HepG2 (cell line): ENCODE measurements at regions not wholly inside any gene's neighbourhood (a gene's known extent, or its start where the extent isn't known, plus 50 kb on each side); places are given as distances from the start of the nearest gene placed in this dataset.

ENCODE experiments used
- ATAC-seq: fragments of 200-7000 bp; cut with Tn5 transposase; 3 replicates; pipeline ENCODE4 v1.9.1; 2020; ENCODE audit warnings: mild to moderate bottlenecking, moderate library complexity
- BruUV-seq: library from RNA; stranded (reverse); fragments of 400-500 nt; replicated peaks from 2 replicates; lab custom pipeline; 2021; lab: Mats Ljungman, UMichigan
- CTCF ChIA-PET: fragments of 300-600 bp; formaldehyde crosslinking; extraction: SDS; loops from one replicate; lab custom pipeline; 2021; ENCODE audit warnings: low total read pairs, inconsistent platforms, low intra/inter-chr PET ratio; lab: Yijun Ruan, JAX
- POLR2A ChIA-PET: fragments of 350-600 bp; sonication (Branson Sonifier 250); formaldehyde crosslinking; loops from one replicate; lab custom pipeline; 2020; ENCODE audit warnings: antibody characterized with exemption, inconsistent platforms; lab: Yijun Ruan, JAX
- DNase-seq: peaks from one replicate; pipeline ENCODE4 v3.0.0-alpha.2; 2015; ENCODE audit warnings: low spot score
- FAIRE-seq: peaks from 3 replicates; lab custom pipeline; 2011; peaks lifted over from hg19 to GRCh38; lab: Jason Lieb, UNC
- H2AFZ ChIP-seq: one replicate; pipeline ENCODE4 v1.6.1; 2011; ENCODE audit warnings: low read length, inconsistent platforms
- H3K27ac ChIP-seq: fragments of 300-600 bp; 3 replicates; pipeline ENCODE4 v1.8.0; 2011; ENCODE audit warnings: mixed run types, mild to moderate bottlenecking, mixed read lengths, low read length, inconsistent platforms; ENCODE audit not compliant: insufficient read depth; ENCODE audit errors: extremely low read length
- H3K27me3 ChIP-seq, 2 experiments: fragments of 200-600 bp in 1 of 2; 2 replicates in 1 of 2; 3 replicates in 1 of 2; pipeline versions ENCODE4 v1.6.0 to v1.8.0; 2011; ENCODE audit warnings: low read length in 2 of 2, mild to moderate bottlenecking in 2 of 2, moderate library complexity in 2 of 2, inconsistent platforms in 1 of 2; ENCODE audit not compliant: insufficient read depth in 2 of 2, control insufficient read depth in 1 of 2
- H3K36me3 ChIP-seq, 2 experiments: fragments of 200-600 bp in 1 of 2; replicated peaks in 1 of 2; 2 replicates in 1 of 2; 3 replicates in 1 of 2; pipeline versions ENCODE4 v1.5.1 to v1.8.0; 2011; ENCODE audit warnings: low read length in 2 of 2, inconsistent platforms in 1 of 2; ENCODE audit not compliant: insufficient read depth in 2 of 2, control insufficient read depth in 1 of 2
- H3K4me1 ChIP-seq: 2 replicates; pipeline ENCODE4 v1.5.1; 2012; ENCODE audit warnings: low read length, inconsistent platforms; ENCODE audit not compliant: insufficient read depth
- H3K4me2 ChIP-seq: 2 replicates; pipeline ENCODE4 v1.6.0; 2011; ENCODE audit warnings: low read depth, low read length, inconsistent platforms
- H3K4me3 ChIP-seq, 3 experiments: fragments of 200-600 bp in 1 of 3; sonication (generic), shearing (Covaris generic) in 1 of 3; replicated peaks in 1 of 3; 2 replicates each; pipeline ENCODE4 v1.5.1; 2011 to 2016; ENCODE audit warnings: low read length in 3 of 3, inconsistent platforms in 2 of 3, low read depth in 2 of 3, mild to moderate bottlenecking in 2 of 3, control low read depth in 1 of 3, mixed read lengths in 1 of 3; ENCODE audit not compliant: insufficient read depth in 1 of 3
- H3K79me2 ChIP-seq: one replicate; pipeline ENCODE4 v1.6.1; 2011; ENCODE audit warnings: low read length, inconsistent platforms; ENCODE audit not compliant: insufficient read depth
- H3K9ac ChIP-seq: 2 replicates; pipeline ENCODE4 v1.6.0; 2011; ENCODE audit warnings: mild to moderate bottlenecking, low read depth, low read length, inconsistent platforms; ENCODE audit not compliant: insufficient read depth
- H3K9me3 ChIP-seq: 2 replicates; pipeline ENCODE4 v1.5.1; 2012; ENCODE audit warnings: mild to moderate bottlenecking, low read length
- H4K20me1 ChIP-seq: 2 replicates; pipeline ENCODE4 v1.6.0; 2011; ENCODE audit warnings: inconsistent platforms, mild to moderate bottlenecking, low read length, moderate library complexity; ENCODE audit not compliant: insufficient read depth
- KMT2A ChIP-seq: sonication (generic); formaldehyde crosslinking; IDR thresholded peaks from 2 replicates; pipeline ENCODE4 v1.4.0; 2020; ENCODE audit warnings: missing genetic modification reagents
- RXRB ChIP-seq: IDR thresholded peaks from 2 replicates; pipeline ENCODE4 v1.6.1; 2016; ENCODE audit warnings: borderline replicate concordance, missing genetic modification reagents, missing compliant biosample characterization
- SNAPC4 ChIP-seq: sonication (generic); formaldehyde crosslinking; IDR thresholded peaks from 2 replicates; pipeline ENCODE4 v1.4.0; 2020; ENCODE audit warnings: mild to moderate bottlenecking, missing genetic modification reagents
- SP1 ChIP-seq, 2 experiments: fragments of 450-650 bp in 1 of 2; sonication (generic) in 1 of 2; formaldehyde crosslinking in 1 of 2; IDR thresholded peaks; 2 replicates each; pipeline versions ENCODE4 v1.4.0 to v1.6.1; 2016 to 2020; ENCODE audit warnings: missing genetic modification reagents in 1 of 2
- ZFP37 ChIP-seq: sonication (generic); formaldehyde crosslinking; IDR thresholded peaks from 2 replicates; pipeline ENCODE4 v1.4.0; 2020; ENCODE audit warnings: missing genetic modification reagents, borderline replicate concordance
- ZNF12 ChIP-seq: sonication (generic); formaldehyde crosslinking; IDR thresholded peaks from 2 replicates; pipeline ENCODE4 v1.5.0; 2020; ENCODE audit warnings: missing genetic modification reagents
- ZNF225 ChIP-seq: sonication (generic); formaldehyde crosslinking; IDR thresholded peaks from 2 replicates; pipeline ENCODE4 v1.4.0; 2020; ENCODE audit warnings: mild to moderate bottlenecking, missing genetic modification reagents
- ZNF251 ChIP-seq: sonication (generic); formaldehyde crosslinking; IDR thresholded peaks from 2 replicates; pipeline ENCODE4 v1.9.0; 2021; ENCODE audit warnings: mild to moderate bottlenecking, missing genetic modification reagents
- ZNF513 ChIP-seq: sonication (generic); formaldehyde crosslinking; conservative IDR thresholded peaks from 2 replicates; pipeline ENCODE4 v1.5.0; 2020; ENCODE audit warnings: missing genetic modification reagents
- ZNF674 ChIP-seq: sonication (generic); formaldehyde crosslinking; IDR thresholded peaks from 2 replicates; pipeline ENCODE4 v1.5.0; 2020; ENCODE audit warnings: low read depth, mild to moderate bottlenecking, missing genetic modification reagents
- ZNF687 ChIP-seq: sonication (generic); formaldehyde crosslinking; IDR thresholded peaks from 2 replicates; pipeline ENCODE4 v1.5.1; 2020; ENCODE audit warnings: mild to moderate bottlenecking, missing genetic modification reagents, moderate library complexity
- ZSCAN12 ChIP-seq: sonication (generic); formaldehyde crosslinking; IDR thresholded peaks from 2 replicates; pipeline ENCODE4 v1.9.0; 2021; ENCODE audit warnings: mild to moderate bottlenecking, missing genetic modification reagents
- WGBS: methylation state at CpG from one replicate; pipeline ENCODE4 v1.1.6; 2017; ENCODE audit warnings: low lambda C conversion rate; 5-methylcytosine and 5-hydroxymethylcytosine counted together
- in situ Hi-C: cut with HindIII; loops from 2 replicates; pipeline ENCODE4 v1.10.0; 2017; ENCODE audit warnings: low pct_unique_long_range_greater_than_20kb; ENCODE audit not compliant: extremely low pct_ligation_motif_present
- intact Hi-C: fragments of 100-400 bp; cut with micrococcal nuclease; formaldehyde crosslinking; loops from one replicate; pipeline ENCODE4 v1.10.0; 2022; ENCODE audit not compliant: unreplicated experiment

GRCh38 chr6:71468841-71469700 is 180.5 kb downstream of the OGFRL1 start (continued):
- TF ChIP-seq ZNF687 (CRISPR knock-in tag) (no peak), ZNF251 (no peak), SP1 (IDR thresholded peaks at IDR 0.05) (no peak), SP1 (CRISPR knock-in tag; IDR thresholded peaks at IDR 0.05) (no peak), ZNF513 (CRISPR knock-in tag) (no peak)

- intact Hi-C loops (no loop called here), in situ Hi-C loops (no loop called here)
- Histone ChIP-seq H3K9ac (no peak overlapping the region), H2AFZ (no peak overlapping the region), H3K4me1 (no peaks in the 10 kb centered on the region), H3K27me3 (no peaks in the 10 kb centered on the region), H3K4me3 (no peak overlapping the region), H4K20me1 (no peaks in the 10 kb centered on the region), H3K79me2 (no peaks in the 10 kb centered on the region), H3K27ac (no peak overlapping the region), H3K9me3 (no peaks in the 10 kb centered on the region), H3K36me3 (no peaks in the 10 kb centered on the region), H3K4me2 (no peak overlapping the region)
- FAIRE-seq (no peak), ATAC-seq (no peak), DNase-seq (no peak)
- no TSS peak for BruUV-seq
- CTCF ChIA-PET: no interaction called here
- POLR2A ChIA-PET: no interaction called here
- WGBS: 0% methylated on average over 2 of the region's 2 CpGs
- TF ChIP-seq ZNF225 (no peak), ZNF674 (CRISPR knock-in tag) (no peak), KMT2A (no peak), ZNF12 (CRISPR knock-in tag) (no peak), ZFP37 (CRISPR knock-in tag) (no peak), SNAPC4 (CRISPR knock-in tag) (no peak), ZSCAN12 (CRISPR knock-in tag) (no peak), RXRB (no peak)
Observed at GRCh38 chr6:71471718-71472117, 183.1 kb downstream of the OGFRL1 start.
